Trophoblast cell (in vitro differentiated cells and primary cell): ENCODE measurements at regions not wholly inside any gene's neighbourhood (a gene's known extent, or its start where the extent isn't known, plus 50 kb on each side); places are given as distances from the start of the nearest gene placed in this dataset.

ENCODE experiments used
- DNase-seq, 2 donors: peaks; one replicate each; pipeline ENCODE4 v3.0.0-alpha.2; 2016
- H2AFZ ChIP-seq: 2 replicates; pipeline ENCODE4 v1.6.1; 2013; ENCODE audit warnings: low read length, moderate library complexity, mild to moderate bottlenecking; ENCODE audit not compliant: insufficient read depth, poor library complexity
- H2AK5ac ChIP-seq: 2 replicates; pipeline ENCODE4 v1.6.1; 2013; ENCODE audit warnings: mild to moderate bottlenecking, low read length
- H2BK120ac ChIP-seq: 2 replicates; pipeline ENCODE4 v1.6.1; 2013; ENCODE audit warnings: low read length, mild to moderate bottlenecking, moderate library complexity; ENCODE audit not compliant: insufficient read depth, poor library complexity
- H2BK12ac ChIP-seq: 2 replicates; pipeline ENCODE4 v1.6.1; 2013; ENCODE audit warnings: mild to moderate bottlenecking, low read length, moderate library complexity
- H2BK5ac ChIP-seq: 2 replicates; pipeline ENCODE4 v1.6.1; 2013; ENCODE audit warnings: low read length, low read depth, moderate library complexity, mild to moderate bottlenecking; ENCODE audit not compliant: poor library complexity
- H3K14ac ChIP-seq: 2 replicates; pipeline ENCODE4 v1.6.1; 2013; ENCODE audit warnings: mild to moderate bottlenecking, low read length
- H3K18ac ChIP-seq: 2 replicates; pipeline ENCODE4 v1.6.1; 2013; ENCODE audit warnings: mild to moderate bottlenecking, low read length
- H3K23ac ChIP-seq: 2 replicates; pipeline ENCODE4 v1.6.1; 2013; ENCODE audit warnings: low read length
- H3K27ac ChIP-seq: 2 replicates; pipeline ENCODE4 v1.5.1; 2013; ENCODE audit warnings: low read depth, mild to moderate bottlenecking, inconsistent platforms, low read length, moderate library complexity
- H3K27me3 ChIP-seq: 2 replicates; pipeline ENCODE4 v1.6.1; 2013; ENCODE audit warnings: inconsistent platforms, mild to moderate bottlenecking, low read length, moderate library complexity; ENCODE audit not compliant: insufficient read depth
- H3K36me3 ChIP-seq, 2 experiments: 1 replicate in 1 of 2; 2 replicates in 1 of 2; pipeline ENCODE4 v1.6.1; 2013; ENCODE audit warnings: low read length in 2 of 2, mild to moderate bottlenecking in 2 of 2, moderate library complexity in 1 of 2; ENCODE audit not compliant: insufficient read depth in 2 of 2, control insufficient read depth in 1 of 2
- H3K4ac ChIP-seq: 2 replicates; pipeline ENCODE4 v1.6.1; 2013; ENCODE audit warnings: low read depth, mild to moderate bottlenecking, low read length, moderate library complexity
- H3K4me1 ChIP-seq, 2 experiments: 1 replicate in 1 of 2; 2 replicates in 1 of 2; pipeline ENCODE4 v1.6.1; 2013; ENCODE audit warnings: low read length in 2 of 2, mild to moderate bottlenecking in 2 of 2, moderate library complexity in 1 of 2; ENCODE audit not compliant: insufficient read depth in 2 of 2, control insufficient read depth in 1 of 2
- H3K4me2 ChIP-seq: 2 replicates; pipeline ENCODE4 v1.6.1; 2013; ENCODE audit warnings: inconsistent platforms, mild to moderate bottlenecking, low read length, moderate library complexity
- H3K4me3 ChIP-seq: 2 replicates; pipeline ENCODE4 v1.5.1; 2013; ENCODE audit warnings: mild to moderate bottlenecking, low read depth, low read length, inconsistent platforms
- H3K79me1 ChIP-seq: one replicate; pipeline ENCODE4 v1.6.1; 2013; ENCODE audit warnings: low read length
- H3K79me2 ChIP-seq: 2 replicates; pipeline ENCODE4 v1.6.1; 2013; ENCODE audit warnings: low read length, mild to moderate bottlenecking; ENCODE audit not compliant: control insufficient read depth, insufficient read depth, poor library complexity
- H3K9ac ChIP-seq: 2 replicates; pipeline ENCODE4 v1.6.1; 2013; ENCODE audit warnings: mild to moderate bottlenecking, low read length
- H3K9me3 ChIP-seq: 2 replicates; pipeline ENCODE4 v1.6.1; 2013; ENCODE audit warnings: low read depth, mild to moderate bottlenecking, control low read depth, inconsistent platforms, low read length; ENCODE audit not compliant: insufficient read depth
- H4K12ac ChIP-seq: 2 replicates; pipeline ENCODE4 v1.6.1; 2013; ENCODE audit warnings: low read depth, mild to moderate bottlenecking, low read length, moderate library complexity
- H4K8ac ChIP-seq: 2 replicates; pipeline ENCODE4 v1.6.1; 2013; ENCODE audit warnings: low read depth, mild to moderate bottlenecking, low read length, moderate library complexity
- H4K91ac ChIP-seq: one replicate; pipeline ENCODE4 v1.6.1; 2013; ENCODE audit warnings: low read depth, mild to moderate bottlenecking, low read length, moderate library complexity
- WGBS: extraction: QIAGEN DNeasy Blood & Tissue Kit; methylation state at CpG from one replicate; pipeline ENCODE4 v1.1.7; 2013; ENCODE audit warnings: missing lambda C conversion rate; ENCODE audit not compliant: insufficient read length, insufficient coverage; ENCODE audit errors: extremely low coverage; 5-methylcytosine and 5-hydroxymethylcytosine counted together

DNA sequence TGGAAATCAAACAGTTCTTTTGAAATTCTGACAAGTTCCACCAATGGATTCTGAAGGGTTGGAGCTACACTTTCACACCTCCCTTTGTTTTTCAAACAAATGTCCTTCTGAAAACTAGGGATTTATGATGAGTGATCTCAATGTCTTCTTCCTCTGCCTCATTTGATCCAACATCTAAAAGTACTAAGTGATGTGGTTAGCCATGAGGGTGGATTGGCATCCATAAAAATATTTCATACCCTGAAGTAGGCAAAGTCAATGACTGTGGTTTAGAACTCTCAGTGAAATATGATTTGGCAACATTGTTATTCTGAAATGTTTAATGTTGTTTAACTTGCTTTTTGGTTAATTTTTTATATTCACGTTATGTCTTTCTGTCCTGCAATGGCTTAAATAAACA lies 136.9 kb downstream of the MBL2 start:
- H3K4me2 ChIP-seq = no peak overlapping the region
- no peak overlapping the region for H3K23ac ChIP-seq
- H4K12ac ChIP-seq = no peak overlapping the region
- H2AFZ ChIP-seq = no peak overlapping the region
- no peak overlapping the region for H2BK5ac ChIP-seq
- H3K4me3 ChIP-seq = no peak overlapping the region
- no peaks in the 10 kb centered on the region for H3K79me2 ChIP-seq
- no peaks in the 10 kb centered on the region for H3K27me3 ChIP-seq
- no peak overlapping the region for H2BK120ac ChIP-seq
- H3K4ac ChIP-seq = no peak overlapping the region
- H4K91ac ChIP-seq = no peak overlapping the region
- no peak overlapping the region for H2BK12ac ChIP-seq
- H3K27ac ChIP-seq = no peak overlapping the region
- H3K36me3 ChIP-seq = no peaks in the 10 kb centered on the region
- H3K9ac ChIP-seq = no peak overlapping the region
- DNase-seq = no peak
- H3K18ac ChIP-seq = no peak overlapping the region
- no peaks in the 10 kb centered on the region for H3K9me3 ChIP-seq
- H3K79me1 ChIP-seq = no peaks in the 10 kb centered on the region
- no peaks in the 10 kb centered on the region for H3K4me1 ChIP-seq
- WGBS = no CpG with 5 or more reads among the region's 1 CpG
- H2AK5ac ChIP-seq = no peak overlapping the region
- no peak overlapping the region for H4K8ac ChIP-seq
- no peak overlapping the region for H3K14ac ChIP-seq

GRCh38 chr10:52636874-52637273 lies 135.7 kb downstream of the MBL2 start:
- H2BK5ac ChIP-seq = no peak overlapping the region
- no peak overlapping the region for H3K23ac ChIP-seq
- H3K27ac ChIP-seq = no peak overlapping the region
- no peaks in the 10 kb centered on the region for H3K4me1 ChIP-seq
- H3K79me2 ChIP-seq = no peaks in the 10 kb centered on the region
- H3K36me3 ChIP-seq = no peaks in the 10 kb centered on the region
- no peak for DNase-seq
- no peak overlapping the region for H2AFZ ChIP-seq
- H2BK12ac ChIP-seq = no peak overlapping the region
- H3K9ac ChIP-seq = no peak overlapping the region
- H3K18ac ChIP-seq = no peak overlapping the region
- no peak overlapping the region for H4K91ac ChIP-seq
- no peak overlapping the region for H3K14ac ChIP-seq
- no peak overlapping the region for H2AK5ac ChIP-seq
- no peak overlapping the region for H2BK120ac ChIP-seq
- no peaks in the 10 kb centered on the region for H3K79me1 ChIP-seq
- no peaks in the 10 kb centered on the region for H3K9me3 ChIP-seq
- no peak overlapping the region for H4K8ac ChIP-seq
- H3K4me3 ChIP-seq = no peak overlapping the region
- no peaks in the 10 kb centered on the region for H3K27me3 ChIP-seq
- no peak overlapping the region for H3K4ac ChIP-seq
- no peak overlapping the region for H4K12ac ChIP-seq
- no peak overlapping the region for H3K4me2 ChIP-seq

GRCh38 chr10:52637592-52637991 lies 135.0 kb downstream of the MBL2 start:
- H3K18ac ChIP-seq = no peak overlapping the region

GRCh38 chr10:52639652-52640051 lies 132.9 kb downstream of the MBL2 start:
- H2BK12ac ChIP-seq = no peak overlapping the region
- H3K4me1 ChIP-seq = no peaks in the 10 kb centered on the region
- no peak overlapping the region for H4K91ac ChIP-seq
- no peak overlapping the region for H2BK5ac ChIP-seq
- no peak overlapping the region for H3K14ac ChIP-seq
- H3K4me3 ChIP-seq = no peak overlapping the region
- H3K18ac ChIP-seq = no peak overlapping the region
- H3K27me3 ChIP-seq = no peaks in the 10 kb centered on the region
- no peak overlapping the region for H3K9ac ChIP-seq
- no peak overlapping the region for H2AFZ ChIP-seq
- peaks cover 5% of the 10 kb centered on the region for H3K79me1 ChIP-seq
- H3K4ac ChIP-seq = no peak overlapping the region
- no peak overlapping the region for H3K23ac ChIP-seq
- H2BK120ac ChIP-seq = no peak overlapping the region
- DNase-seq = peak; percentile 3 to 10
- H3K4me2 ChIP-seq = no peak overlapping the region
- H4K8ac ChIP-seq = no peak overlapping the region
- no peaks in the 10 kb centered on the region for H3K79me2 ChIP-seq
- H3K27ac ChIP-seq = no peak overlapping the region
- H3K36me3 ChIP-seq = no peaks in the 10 kb centered on the region
- no peaks in the 10 kb centered on the region for H3K9me3 ChIP-seq
- WGBS = no CpG with 5 or more reads among the region's 1 CpG
- H4K12ac ChIP-seq = no peak overlapping the region
- H2AK5ac ChIP-seq = no peak overlapping the region

More at GRCh38 chr10:52637592-52637991, 135.0 kb downstream of the MBL2 start:
- Histone ChIP-seq H3K79me1 (no peaks in the 10 kb centered on the region), H3K79me2 (no peaks in the 10 kb centered on the region), H3K4me1 (no peaks in the 10 kb centered on the region), H3K4me3 (no peak overlapping the region), H2BK12ac (no peak overlapping the region), H4K12ac (no peak overlapping the region), H4K8ac (no peak overlapping the region), H3K27me3 (no peaks in the 10 kb centered on the region), H2AFZ (no peak overlapping the region), H4K91ac (no peak overlapping the region), H3K27ac (no peak overlapping the region), H3K4ac (no peak overlapping the region), H3K14ac (no peak overlapping the region), H3K9ac (no peak overlapping the region), H3K9me3 (no peaks in the 10 kb centered on the region), H3K36me3 (no peaks in the 10 kb centered on the region), H2BK5ac (no peak overlapping the region), H3K23ac (no peak overlapping the region), H3K4me2 (no peak overlapping the region), H2BK120ac (no peak overlapping the region), H2AK5ac (no peak overlapping the region)
- no CpG with 5 or more reads among the region's 1 CpG for WGBS
- DNase-seq = no peak
